Cardiac septum (tissue), 1 donor: ENCODE measurements at regions not wholly inside any gene's neighbourhood (a gene's known extent, or its start where the extent isn't known, plus 50 kb on each side); places are given as distances from the start of the nearest gene placed in this dataset.
"Not testable (repeated sequence)": the region's sequence is repeated elsewhere in the genome, so short reads cannot be mapped to it uniquely, and the experiment has no call there.

Experiments used
- DNase-seq: peaks from one replicate; pipeline ENCODE4 v3.0.0-alpha.2; 2020; ENCODE audit warnings: low spot score
- intact Hi-C: fragments of 100-400 bp; cut with DNase I; formaldehyde crosslinking; loops from one replicate; pipeline ENCODE4 v1.14.0; 2022
- donor health status: DM: no; HTN: no; CAD: no.

DNA sequence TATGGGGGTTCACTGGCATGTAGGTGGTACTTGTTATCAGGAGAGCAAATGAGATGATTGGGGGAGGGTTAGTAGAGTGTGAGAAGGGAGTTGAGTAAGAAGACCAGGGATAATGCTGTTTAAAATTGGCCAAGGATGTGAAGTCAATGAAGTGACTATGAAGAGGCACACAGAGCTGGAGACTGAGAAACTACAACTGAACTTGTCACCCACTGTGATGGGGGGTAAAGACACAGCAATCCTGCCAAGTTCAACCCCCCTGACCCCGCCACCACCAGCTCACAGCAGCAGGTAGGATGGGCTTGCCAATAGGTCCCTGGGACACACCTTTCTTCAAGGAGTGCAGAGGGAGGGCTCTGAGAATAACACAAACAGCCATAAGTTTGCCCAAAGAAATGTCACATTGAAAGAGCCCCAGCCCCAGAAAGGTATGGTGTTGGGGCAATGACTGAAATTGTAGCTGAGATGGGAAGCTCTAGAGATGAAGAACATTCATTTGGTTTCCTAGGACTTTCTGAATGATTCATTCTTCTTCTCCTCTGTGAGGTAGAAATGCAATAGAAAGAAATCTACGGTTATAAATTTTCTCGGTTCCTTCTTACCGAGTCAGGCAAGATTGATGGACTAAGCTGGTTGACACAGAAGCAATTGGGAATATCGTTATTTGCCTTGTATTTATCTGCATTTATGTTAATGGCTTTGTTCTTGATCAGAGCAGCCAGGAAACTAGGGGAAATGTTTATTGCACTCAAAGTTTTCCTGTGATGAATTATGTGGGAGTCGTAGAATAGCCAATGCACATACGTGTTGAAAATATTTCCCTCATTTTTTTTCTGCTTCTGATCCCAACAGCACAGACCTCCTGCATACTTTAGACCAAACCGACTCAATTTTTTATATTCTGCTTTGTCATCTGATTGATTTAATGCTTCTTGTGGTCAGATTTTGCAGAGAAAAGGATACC, 595.2 kb upstream of the CDH11 start:
- DNase-seq, result no peak

DNA sequence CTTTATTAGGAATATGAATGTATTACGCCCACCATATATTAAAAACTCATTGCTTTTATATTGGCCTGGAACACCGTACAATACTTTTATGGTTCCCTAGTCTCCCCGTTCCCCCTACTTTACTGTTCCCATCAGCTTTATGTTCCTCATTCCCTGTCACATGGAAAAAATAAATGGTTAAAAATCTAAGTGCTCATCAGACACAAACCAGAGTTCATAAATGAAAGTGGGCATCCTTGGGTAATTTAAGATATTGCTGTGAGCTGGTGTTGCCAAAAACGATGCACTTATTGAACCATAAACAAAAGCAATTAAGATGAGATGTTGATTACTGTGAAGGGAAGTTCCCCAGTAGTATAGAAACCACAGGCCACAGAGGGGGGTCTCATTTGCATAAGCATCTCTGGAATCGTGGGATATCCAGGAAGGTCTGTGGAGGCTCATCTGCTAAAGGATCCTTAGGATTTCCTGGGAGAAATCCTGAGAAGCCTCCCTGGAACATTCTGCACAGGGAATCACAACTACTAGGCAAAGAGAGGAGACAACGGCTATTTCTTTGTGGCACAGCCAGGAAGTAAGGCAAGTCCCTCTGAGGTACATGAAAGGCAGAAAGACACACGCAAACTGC, 591.4 kb upstream of the CDH11 start:
- intact Hi-C loops, result no loop called here
- DNase-seq, result no peak

More for the DNA sequence above, 595.2 kb upstream of the CDH11 start:
- intact Hi-C loops, result no loop called here

DNA sequence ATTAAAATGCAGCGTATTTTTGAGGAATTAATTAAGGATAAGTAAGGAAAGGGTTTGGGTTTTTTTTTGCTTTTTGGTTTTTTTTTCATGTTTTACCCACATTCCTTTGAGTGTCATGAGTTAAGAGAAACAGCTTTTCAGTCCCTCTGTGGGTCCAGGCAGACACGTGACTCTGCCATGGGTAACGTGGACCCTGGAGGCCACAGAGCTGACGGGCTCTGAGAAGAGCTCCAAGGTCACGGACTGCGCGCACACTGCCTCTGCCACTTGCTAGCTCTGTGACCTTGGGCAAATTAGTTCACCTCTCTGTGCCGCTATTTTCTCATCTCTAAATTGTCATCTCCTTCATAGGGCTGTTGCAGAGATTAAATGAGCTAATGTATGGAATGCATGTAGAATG, 588.2 kb upstream of the CDH11 start:
- DNase-seq, result no peak
- intact Hi-C loops, result no loop called here

DNA sequence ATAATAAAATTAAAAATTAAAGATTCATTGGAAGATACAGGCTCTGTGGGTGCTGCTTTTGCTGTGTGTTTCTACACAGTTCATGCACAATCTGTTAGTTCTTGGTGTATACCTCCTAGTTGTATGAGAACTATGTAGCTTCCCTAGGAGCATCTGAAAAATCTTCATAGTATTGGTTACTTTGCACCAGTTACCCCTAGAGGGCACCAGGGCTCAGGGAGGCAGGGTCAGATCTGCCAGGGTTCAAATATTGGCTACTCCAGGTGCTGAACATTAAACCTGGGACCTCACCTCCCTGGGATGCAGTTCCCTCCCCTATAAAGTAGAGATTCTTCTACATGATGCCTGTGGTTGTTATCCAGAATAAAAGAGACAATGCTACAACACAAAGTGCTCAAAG, 583.0 kb upstream of the CDH11 start:
- intact Hi-C loops, result no loop called here
- DNase-seq, result no peak

DNA sequence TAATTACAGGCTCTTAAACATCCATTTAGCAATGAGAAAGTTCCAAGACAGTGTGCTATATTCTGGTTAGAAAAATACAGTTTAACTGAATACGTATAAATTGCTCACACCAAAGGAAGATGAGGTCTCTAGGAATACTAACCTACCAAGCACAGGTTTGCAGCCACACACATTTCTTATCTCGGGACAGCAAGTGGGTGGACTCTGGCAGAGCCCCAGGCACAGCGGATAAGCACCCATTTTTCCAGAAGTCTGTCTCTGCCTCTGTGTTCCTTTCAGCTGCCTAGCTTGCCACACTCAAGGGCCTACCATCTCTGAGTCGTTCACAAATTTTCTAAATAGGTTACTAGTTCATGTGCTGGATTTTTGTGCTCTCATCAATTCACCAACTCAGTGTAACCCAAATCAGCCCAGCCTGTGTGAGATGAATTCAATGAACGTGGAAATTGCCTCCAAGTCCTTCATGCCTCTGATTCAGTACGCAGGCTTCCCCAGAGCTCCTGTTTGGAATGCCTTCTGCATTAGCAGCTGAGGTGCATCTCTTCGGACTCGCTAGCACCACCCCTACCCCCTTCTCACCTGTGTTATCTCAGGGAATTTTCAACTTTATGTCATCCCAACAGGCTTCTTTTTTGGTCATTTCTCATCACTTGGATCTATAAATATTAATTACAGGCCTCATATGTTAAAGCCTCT, 581.0 kb upstream of the CDH11 start:
- intact Hi-C loops, result no loop called here
- DNase-seq, result no peak

DNA sequence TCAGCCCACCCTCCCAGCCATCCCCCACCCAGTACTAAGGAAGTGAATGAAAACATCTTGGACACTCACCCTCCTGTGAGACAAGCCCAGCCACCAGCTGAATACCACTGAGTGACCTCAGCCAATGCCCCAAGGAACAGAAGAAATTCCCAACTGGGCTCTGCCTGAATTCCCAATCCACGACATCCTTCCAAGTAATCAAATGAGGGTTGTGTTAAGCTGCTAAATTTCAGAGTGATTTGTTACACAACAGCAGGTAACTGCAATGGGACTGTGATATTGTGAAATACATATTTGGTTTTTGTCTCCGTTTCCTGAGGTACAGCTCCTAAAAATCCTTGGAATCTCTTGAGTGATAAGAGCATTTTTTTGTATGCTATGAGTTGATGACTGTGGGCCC, 578.7 kb upstream of the CDH11 start:
- intact Hi-C loops, result no loop called here
- no peak for DNase-seq

DNA sequence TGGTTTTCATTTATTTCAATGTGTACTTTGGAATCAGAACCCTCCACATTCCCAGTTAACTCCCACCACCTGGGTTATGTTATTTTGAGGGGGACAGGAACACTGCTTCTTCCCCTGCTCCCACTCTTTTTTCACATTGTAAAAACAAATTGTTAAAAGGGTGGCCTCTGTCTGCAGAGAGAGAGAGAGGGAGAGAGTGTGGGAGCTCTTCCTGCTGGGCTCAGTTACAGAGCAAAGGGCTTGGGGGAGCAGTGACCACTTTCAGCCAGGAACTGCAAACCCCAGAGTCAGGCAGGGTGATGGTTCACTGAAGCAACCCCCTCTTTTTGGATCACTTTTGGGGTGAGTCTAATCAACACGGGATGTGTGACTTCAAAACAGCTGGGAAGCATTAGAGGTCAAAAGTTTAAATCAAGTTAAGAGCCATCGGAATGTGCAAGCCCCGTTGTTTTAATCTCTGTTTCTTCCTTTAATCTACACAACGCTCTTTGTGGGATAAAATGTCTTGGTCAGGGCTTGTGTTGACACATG, 577.0 kb upstream of the CDH11 start:
- no peak for DNase-seq
- intact Hi-C loops, result no loop called here

DNA sequence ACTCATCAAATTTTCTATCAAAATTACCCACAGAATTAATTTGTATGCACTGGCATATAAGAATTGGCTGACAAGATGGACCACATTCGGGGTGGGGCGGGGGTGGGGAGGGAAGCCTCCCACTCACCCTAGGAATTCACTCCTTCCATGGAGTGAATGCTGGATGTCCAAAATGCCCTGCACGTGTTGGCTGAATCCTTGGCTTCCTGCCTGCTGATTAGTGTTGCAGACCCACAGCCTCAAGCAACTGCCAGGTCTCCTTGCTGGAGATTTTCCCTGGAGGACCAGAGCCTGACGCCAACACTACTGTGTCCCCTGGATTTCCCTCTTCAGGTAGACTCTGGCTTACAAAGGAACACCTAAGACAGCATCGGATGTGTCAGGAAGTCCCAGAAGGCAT, 575.7 kb upstream of the CDH11 start:
- DNase-seq, result no peak
- intact Hi-C loops, result no loop called here

DNA sequence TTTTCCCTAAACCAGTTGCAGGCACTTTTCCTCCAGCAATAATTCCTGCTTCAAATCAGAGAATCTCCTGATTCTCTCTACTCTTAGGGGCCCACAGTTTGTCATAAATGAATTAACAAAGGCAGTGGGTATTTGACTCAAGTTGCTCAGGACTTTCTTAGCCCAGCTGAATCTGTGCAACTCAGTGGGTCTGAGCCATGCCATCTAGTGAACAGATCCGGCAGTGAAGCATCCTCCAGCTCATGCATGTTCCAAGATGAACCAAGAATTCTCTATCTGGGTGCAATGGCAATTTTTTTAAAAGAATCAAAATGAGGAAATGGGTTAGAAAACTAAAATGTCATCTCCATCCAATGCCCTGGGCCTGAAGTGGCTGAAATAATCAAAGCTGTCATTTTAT, 575.2 kb upstream of the CDH11 start:
- intact Hi-C loops, result no loop called here
- DNase-seq, result no peak

DNA sequence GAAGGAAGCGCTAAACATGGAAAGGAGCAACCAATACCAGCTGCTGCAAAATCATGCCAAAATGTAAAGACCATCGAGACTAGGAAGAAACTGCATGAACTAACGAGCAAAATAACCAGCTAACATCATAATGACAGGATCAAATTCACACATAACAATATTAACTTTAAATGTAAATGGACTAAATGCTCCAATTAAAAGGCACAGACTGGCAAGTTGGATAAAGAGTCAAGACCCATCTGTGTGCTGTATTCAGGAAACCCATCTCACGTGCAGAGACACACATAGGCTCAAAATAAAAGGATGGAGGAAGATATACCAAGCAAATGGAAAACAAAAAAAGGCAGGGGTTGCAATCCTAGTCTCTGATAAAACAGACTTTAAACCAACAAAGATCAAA, 570.0 kb upstream of the CDH11 start:
- intact Hi-C loops, DNase-seq: not testable (repeated sequence)

DNA sequence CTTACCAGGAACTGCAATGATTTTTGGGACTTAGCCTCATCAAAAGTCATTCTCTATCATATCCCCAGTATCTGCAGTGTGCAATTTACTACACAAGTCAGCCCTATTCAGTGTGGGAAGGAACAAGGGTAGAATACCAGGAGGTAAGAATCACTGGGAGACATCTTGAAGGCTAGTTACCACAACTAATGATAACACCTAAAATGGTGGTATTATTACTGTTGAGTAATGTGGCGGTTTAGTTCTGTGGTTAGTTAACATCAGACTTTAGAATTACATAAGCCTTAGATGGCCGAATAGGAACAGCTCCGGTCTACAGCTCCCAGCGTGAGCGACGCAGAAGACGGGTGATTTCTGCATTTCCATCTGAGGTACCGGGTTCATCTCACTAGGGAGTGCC, 567.9 kb upstream of the CDH11 start:
- no peak for DNase-seq
- intact Hi-C loops, result no loop called here

DNA sequence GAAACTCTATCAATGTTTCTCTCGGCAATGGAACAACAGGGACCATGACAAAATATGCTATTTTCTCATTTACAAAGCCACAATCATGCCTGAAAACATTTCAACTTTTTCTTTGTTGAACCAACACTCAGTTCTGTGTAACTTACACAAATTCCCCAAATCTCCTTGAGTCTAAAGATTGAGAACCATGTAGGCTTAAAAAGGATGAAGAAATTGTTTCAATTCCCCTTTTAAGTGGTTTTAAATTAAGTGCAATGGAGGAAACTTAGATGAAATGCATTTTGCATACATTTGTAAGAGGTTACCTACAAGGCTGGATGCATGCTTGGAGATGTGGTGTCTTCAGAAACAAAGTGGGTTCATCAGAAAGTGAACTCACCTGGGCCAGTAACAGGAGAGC, 566.4 kb upstream of the CDH11 start:
- no peak for DNase-seq
- intact Hi-C loops, result no loop called here

DNA sequence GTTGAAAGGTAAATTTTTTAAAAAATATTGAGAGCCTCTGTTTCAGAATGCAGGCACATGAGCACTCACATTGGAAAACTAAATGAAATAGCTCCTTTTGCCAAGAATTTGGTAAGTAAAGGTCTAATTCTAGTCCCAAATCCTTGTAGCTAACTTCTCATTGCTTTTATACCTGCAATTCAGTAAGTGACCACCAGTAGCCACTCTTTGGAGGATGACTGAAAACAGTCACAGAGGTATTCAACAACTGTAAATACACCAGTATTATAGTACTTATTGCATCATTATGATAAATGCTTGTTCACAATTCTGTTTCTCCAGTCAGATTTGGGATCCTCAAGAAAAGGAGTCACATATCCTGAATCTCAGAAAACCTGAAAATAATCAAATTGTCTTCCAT, 562.4 kb upstream of the CDH11 start:
- no peak for DNase-seq
- intact Hi-C loops, result no loop called here

DNA sequence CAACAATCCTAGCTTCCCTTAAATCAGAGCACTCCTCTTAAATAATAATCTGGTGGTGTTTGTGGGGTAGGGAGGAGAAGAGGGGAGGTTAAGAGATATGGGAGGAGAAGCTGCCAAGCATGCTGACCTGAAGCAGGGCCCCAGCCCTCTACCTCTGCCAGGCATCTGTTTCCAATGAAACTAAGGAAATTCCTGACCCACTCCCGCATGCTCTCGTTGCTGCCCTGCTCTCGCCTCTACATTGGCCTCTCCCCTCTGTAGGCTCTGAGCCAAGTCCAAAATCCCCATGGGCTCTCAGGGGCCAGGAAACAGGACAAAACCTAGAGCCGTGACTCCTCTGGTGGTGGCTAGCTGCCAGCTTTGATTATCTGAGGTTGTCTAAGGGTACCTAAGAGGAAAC, 559.5 kb upstream of the CDH11 start:
- no peak for DNase-seq

DNA sequence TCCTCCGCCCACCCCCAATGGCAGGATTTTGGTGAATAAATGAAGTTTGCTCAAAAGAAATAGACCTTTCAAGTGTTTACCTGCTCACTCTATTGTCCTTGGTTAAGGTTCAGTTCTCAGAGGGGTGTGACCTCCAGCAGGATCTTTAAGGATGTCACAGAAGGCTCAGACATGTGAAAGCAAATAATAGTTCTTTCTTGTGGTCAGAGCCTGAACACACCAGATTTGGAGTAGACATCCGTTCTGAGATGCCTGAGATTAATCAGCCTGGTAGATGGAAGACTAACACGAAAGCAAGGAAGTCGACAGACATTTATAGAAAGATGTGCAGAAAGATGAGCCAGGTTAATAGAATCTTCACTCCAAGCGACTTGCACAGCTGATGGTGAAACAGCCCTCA, 557.9 kb upstream of the CDH11 start:
- intact Hi-C loops, result no loop called here
- DNase-seq, result no peak

More for the DNA sequence above, 559.5 kb upstream of the CDH11 start:
- intact Hi-C loops, result no loop called here

DNA sequence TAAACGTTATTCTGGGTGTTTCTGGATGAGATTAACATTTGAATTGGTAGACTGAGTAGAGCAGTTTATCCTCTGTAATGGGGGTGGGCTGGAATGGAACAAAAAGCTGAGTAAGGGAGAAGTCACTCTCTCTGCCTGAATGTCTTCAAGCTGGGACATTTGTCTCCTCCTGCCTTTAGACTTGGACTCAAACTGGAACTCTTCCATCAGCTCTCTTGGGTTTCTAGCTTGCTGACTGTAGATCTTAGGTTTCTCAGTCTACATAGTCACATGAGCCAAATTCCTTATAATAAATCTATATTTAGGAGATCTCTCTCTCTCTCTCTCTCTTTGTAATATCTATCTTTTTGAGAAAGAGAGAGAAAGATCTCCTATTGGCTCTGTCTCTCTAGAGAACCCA, 553.3 kb upstream of the CDH11 start:
- DNase-seq, result no peak
- intact Hi-C loops, result no loop called here

DNA sequence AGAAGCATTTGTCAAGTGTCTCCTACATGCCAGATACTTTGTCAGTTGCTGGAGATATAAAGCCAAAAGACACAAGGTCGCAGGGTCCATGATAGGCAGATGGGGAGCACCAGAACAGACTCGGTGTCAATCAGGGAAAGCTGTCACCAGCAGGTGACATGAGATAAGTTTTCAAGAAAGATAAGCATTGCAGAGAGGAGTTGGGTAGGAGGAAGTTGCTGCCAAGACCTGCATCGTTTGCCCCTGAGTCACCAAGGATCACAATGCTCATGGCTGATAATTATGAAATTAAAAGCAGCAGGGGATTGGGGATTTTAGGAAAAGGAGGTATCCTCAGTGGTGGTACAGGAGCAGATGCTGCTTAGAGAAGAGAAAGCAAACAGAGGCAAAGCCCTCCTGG, 551.1 kb upstream of the CDH11 start:
- DNase-seq, result no peak
- intact Hi-C loops, result no loop called here

DNA sequence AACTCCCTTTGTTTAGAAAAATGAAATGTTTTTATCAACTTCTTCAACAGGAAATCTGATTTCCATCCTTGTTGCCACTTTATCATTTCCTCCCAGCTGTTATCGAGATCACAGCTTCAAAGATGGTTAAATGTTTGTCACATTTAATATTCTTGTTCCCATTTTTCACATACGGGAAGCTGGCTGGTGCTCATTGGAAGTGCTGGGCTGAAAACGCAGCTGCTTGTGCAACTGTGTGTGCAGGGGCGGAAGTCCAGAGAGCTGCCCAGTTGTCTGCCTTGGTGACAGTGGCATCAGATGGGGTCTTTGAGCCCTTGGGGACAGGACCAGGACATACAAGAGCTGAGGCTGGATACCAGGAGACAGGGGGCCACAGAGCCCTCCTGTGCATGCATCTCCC, 549.2 kb upstream of the CDH11 start:
- intact Hi-C loops, result no loop called here
- no peak for DNase-seq

DNA sequence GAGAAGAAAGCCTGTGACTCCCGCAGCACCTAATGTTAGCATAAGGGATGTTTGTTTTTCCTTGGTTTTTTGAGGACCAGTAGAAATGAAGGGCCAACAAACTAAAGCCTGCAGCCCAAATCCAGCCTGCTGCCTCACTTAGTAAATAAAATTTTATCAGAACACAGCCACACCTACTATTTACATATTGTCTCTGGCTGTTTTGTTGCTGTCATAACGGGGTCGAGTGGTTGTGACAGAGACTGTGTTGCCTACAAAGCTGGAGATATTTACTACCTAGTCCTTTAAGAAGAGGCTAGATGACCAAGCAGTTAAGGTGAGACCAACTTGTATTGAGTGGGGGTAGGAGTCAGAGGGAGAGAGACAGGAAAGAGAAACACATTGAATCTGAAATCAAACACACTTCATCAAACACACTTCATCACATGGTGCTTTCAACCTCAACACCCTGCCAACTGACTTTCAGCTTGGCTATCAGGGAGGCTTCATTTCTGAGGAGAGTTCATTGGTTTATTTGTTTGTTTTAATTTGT, 546.3 kb upstream of the CDH11 start:
- no peak for DNase-seq
- intact Hi-C loops, result no loop called here

DNA sequence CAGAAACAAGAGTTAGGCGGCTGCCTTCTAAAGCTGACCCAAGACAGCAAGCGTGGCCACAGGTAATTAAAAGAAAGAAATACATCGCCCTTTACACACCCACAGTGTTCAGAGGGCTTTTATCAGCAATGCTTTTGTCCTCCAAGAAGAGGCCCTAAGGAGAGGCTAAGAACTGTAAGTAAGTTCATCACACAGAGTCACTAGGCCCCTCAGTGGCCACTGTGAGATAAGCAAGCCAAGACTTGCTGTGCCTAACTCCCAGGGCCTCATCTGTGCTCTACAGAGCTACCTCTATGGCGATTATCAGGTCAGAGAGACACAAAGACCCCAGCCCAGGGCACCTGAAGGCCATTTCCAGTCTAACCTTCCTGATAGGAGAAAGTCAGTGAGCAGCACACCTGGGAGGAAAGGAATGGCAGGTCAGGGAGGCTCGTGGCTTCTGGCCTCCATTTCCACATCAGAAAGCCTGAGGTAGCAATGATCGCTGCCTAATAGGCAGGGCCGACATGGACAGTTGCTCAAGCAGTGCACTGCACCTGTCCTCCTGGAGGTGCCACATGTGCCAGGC, 545.2 kb upstream of the CDH11 start:
- intact Hi-C loops, result no loop called here
- no peak for DNase-seq
